ENCODE measurements at regions not wholly inside any gene's neighbourhood (a gene's known extent, or its start where the extent isn't known, plus 50 kb on each side); places are given as distances from the start of the nearest gene placed in this dataset.

DNA sequence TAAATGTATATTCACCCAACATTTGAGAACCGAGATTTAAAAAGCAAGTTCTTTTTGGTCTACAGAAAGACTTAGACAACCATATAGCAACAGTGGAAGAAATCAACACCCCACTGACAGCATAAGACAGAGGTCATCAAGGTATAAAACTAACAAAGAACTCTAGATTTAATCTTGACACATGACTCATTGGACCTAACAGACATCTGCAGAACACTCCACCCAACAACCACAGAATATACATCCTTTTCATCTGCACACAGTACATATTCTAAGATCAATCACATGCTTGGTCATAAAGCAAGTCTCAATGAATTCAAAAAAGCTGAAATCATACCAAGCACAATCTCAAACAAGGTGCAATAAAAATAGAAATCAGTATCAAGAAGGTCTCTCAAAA, 65.8 kb downstream of the SPIN4 start:
- Histone ChIP-seq H3K27me3 (no peaks in the 10 kb centered on the region), H3K36me3 (no peaks in the 10 kb centered on the region), H3K4me3 (no peak overlapping the region), H3K9me3 (no peaks in the 10 kb centered on the region), H3K4me1 (no peaks in the 10 kb centered on the region), H3K27ac (no peak overlapping the region)
- TF ChIP-seq, protein P1, sequence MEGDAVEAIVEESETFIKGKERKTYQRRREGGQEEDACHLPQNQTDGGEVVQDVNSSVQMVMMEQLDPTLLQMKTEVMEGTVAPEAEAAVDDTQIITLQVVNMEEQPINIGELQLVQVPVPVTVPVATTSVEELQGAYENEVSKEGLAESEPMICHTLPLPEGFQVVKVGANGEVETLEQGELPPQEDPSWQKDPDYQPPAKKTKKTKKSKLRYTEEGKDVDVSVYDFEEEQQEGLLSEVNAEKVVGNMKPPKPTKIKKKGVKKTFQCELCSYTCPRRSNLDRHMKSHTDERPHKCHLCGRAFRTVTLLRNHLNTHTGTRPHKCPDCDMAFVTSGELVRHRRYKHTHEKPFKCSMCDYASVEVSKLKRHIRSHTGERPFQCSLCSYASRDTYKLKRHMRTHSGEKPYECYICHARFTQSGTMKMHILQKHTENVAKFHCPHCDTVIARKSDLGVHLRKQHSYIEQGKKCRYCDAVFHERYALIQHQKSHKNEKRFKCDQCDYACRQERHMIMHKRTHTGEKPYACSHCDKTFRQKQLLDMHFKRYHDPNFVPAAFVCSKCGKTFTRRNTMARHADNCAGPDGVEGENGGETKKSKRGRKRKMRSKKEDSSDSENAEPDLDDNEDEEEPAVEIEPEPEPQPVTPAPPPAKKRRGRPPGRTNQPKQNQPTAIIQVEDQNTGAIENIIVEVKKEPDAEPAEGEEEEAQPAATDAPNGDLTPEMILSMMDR (IDR thresholded peaks at IDR 0.05): no peak
- TF ChIP-seq EP300 (IDR thresholded peaks at IDR 0.05) (no peak), POLR2A (IDR thresholded peaks at IDR 0.05) (no peak)
- DNase-seq (ENCODE audit: low spot score in 2 of 2): no peak
- 76 to 100% methylated on average over 1 of the region's 1 CpG for WGBS, 2 donors

DNA sequence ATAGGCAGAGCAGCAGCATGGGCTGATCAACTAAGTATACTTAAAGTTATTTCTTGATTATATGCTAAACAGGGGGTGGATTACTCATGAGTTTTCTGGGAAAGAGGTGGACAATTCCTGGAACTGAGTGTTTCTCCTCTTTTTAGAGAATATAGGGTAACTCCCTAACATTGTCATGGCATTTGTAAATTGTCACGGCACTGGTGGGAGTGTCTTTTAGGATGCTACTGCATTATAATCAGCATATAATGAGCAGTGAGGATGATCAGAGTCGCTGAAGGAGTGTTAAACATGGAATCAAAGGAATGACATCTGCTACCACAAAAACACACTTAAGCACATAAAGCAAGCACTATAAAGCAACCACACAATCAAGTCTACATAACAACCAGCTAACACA, 66.5 kb downstream of the SPIN4 start:
- no peaks in the 10 kb centered on the region for H3K36me3 ChIP-seq
- H3K4me3 ChIP-seq: no peak overlapping the region
- H3K27me3 ChIP-seq: no peaks in the 10 kb centered on the region
- H3K4me1 ChIP-seq: no peaks in the 10 kb centered on the region
- H3K27ac ChIP-seq: no peak overlapping the region
- 73 to 94% methylated on average over 2 of the region's 2 CpGs for WGBS, 2 donors
- H3K9me3 ChIP-seq: no peaks in the 10 kb centered on the region
- TF ChIP-seq, protein P1 (IDR thresholded peaks at IDR 0.05): no peak
- TF ChIP-seq POLR2A (IDR thresholded peaks at IDR 0.05) (no peak), EP300 (IDR thresholded peaks at IDR 0.05) (no peak)
- no peak for DNase-seq (ENCODE audit: low spot score in 2 of 2)

DNA sequence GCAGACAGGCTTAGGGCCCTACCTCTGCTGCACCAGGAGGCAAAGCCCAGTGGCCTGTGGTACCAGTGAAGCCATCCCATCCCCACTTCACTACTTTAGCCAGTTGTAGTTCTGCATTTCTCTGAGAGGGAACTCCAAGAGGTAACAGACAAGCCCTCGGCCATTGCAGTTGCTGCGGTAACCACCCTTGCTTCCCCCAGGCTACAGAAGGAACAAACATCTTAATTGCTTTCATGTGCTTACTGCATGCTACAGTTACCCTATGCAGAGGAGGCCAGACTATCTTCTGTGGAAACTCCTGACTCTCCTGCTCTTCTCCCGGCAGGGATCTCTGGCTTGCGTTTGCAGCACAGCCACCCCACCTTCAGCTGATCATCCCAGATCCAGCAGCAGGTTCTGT, 67.8 kb downstream of the SPIN4 start:
- Histone ChIP-seq H3K4me1 (no peaks in the 10 kb centered on the region), H3K27me3 (no peaks in the 10 kb centered on the region), H3K4me3 (no peak overlapping the region), H3K27ac (no peak overlapping the region), H3K36me3 (no peaks in the 10 kb centered on the region), H3K9me3 (no peaks in the 10 kb centered on the region)
- WGBS, 2 donors: 48 to 88% methylated on average over 3 to 4 of the region's 4 CpGs
- TF ChIP-seq EP300 (IDR thresholded peaks at IDR 0.05) (no peak), POLR2A (IDR thresholded peaks at IDR 0.05) (no peak)
- TF ChIP-seq, protein P1 (IDR thresholded peaks at IDR 0.05): no peak
- no peak for DNase-seq (ENCODE audit: low spot score in 2 of 2)

DNA sequence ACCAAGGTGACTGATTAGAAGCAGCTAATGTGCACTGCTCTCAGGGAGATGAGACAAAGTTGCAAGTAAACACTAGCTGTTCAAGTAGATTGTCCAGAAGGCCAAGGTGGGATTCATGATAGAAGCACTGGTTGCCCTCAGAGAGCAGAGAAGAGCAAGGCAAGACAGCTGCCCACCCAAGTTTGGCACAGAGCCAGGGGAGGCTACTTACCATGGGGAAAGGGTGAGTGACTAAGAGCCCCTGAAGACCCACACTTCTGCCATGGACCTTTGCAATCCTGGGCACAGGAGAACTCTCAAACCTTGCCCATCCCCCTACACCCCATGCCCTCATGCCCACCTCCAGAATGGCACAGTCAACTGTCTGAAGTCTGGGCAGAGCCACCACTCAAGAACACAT, 68.3 kb downstream of the SPIN4 start:
- Histone ChIP-seq H3K27me3 (no peaks in the 10 kb centered on the region), H3K4me1 (no peaks in the 10 kb centered on the region), H3K9me3 (no peaks in the 10 kb centered on the region), H3K27ac (no peak overlapping the region), H3K36me3 (no peaks in the 10 kb centered on the region), H3K4me3 (no peak overlapping the region)
- TF ChIP-seq POLR2A (IDR thresholded peaks at IDR 0.05): no peak
- TF ChIP-seq, protein P1 (IDR thresholded peaks at IDR 0.05): no peak
- no peak for DNase-seq (ENCODE audit: low spot score in 2 of 2)

DNA sequence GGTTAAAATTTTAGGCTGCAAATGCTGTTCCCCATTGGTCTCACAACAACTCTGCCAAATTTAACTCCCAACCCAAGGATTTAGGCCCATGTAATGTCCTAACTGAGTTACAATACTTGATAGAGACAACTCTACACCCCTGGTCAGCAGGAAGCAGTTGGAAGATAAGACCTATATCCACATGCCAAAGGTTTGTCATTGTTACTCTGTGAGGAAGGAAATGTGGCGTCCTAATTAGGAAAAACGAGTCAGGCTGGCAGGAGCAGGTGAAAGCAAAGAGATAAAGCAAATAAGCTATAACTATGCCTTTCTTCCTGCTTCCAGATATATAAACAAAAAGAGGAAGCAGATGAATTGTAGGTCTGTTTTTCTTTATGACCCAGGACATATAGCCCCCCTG, 69.1 kb downstream of the SPIN4 start:
- Histone ChIP-seq H3K27me3 (peaks cover 0 to 5% of the 10 kb centered on the region in 2 donors), H3K36me3 (no peaks in the 10 kb centered on the region), H3K4me3 (no peak overlapping the region), H3K27ac (no peak overlapping the region), H3K9me3 (no peaks in the 10 kb centered on the region), H3K4me1 (no peaks in the 10 kb centered on the region)
- DNase-seq (ENCODE audit: low spot score in 2 of 2): no peak
- TF ChIP-seq, protein P1 (IDR thresholded peaks at IDR 0.05): no peak
- TF ChIP-seq POLR2A (IDR thresholded peaks at IDR 0.05) (no peak), EP300 (IDR thresholded peaks at IDR 0.05) (no peak)
- 39 to 64% methylated on average over 2 of the region's 2 CpGs for WGBS, 2 donors
